NAMALWA (cell line): ENCODE measurements at regions not wholly inside any gene's neighbourhood (a gene's known extent, or its start where the extent isn't known, plus 50 kb on each side); places are given as distances from the start of the nearest gene placed in this dataset.
"Not testable (repeated sequence)": the region's sequence is repeated elsewhere in the genome, so short reads cannot be mapped to it uniquely, and the experiment has no call there.

Experiments used
- DNase-seq: peaks from one replicate; pipeline ENCODE4 v3.0.0-alpha.2; 2015; ENCODE audit warnings: low spot score

DNA sequence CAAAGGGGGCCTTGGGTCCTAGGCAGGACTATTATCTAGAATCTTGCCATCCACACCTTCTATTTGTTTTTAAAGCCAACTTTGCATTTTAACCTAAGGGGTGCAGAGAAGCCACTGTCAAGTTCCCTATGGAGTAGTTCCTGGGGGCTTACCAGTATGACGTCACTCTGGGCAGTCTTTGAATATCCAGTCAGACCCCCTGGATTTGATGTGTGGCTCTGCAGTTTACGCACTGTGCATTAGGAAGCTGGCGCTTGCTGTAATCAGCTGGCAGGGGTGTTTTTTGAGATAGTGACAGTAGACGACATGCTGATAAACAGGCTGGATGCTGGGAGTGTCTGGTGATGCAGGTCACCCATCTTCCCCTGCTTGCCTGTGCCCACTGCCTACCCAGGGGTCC, 892.7 kb upstream of the ZNF722 start:
- no peak for DNase-seq

DNA sequence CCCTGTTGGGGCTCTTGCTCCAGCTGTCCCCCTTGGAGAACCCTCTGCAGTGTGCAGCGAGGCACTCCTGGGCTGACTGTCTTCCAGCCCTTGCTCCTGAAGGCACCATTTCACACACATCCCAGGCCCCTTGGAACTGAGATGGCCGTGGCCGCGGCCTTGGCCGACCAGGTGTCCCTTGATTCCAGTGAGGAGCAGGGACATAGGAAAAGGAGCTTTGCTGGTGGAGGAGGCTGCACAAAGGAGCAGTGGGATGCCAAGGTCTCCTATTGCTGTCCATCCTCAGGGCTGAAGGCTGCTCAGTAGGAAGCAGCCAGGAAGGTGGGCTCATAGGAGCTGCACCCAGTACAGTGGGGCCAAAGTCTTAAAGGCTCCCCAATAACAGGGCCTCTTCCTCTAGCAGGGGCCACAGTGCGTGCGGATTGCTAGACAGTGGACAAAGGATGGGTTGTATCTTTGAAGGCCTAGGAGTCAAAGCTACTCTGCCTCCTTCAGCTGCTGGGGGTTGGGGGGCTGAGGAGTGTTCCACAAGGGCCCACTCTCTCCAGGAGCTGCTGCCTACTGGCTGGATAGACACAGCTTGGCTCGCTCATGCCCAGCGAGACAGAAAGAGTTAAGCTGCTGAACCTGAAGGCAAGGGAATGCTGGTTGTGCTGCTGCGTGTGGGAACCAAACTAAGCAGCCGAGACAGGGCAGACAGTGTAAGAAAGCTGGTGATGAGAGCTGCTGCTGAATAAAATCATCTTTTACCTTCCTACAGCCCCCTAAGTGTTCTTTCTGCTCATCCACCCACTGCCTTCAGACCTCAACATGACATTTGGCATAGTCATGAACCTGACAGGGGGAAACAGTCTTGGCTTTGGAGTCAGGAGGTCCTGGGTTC, 891.9 kb upstream of the ZNF722 start:
- DNase-seq: no peak

DNA sequence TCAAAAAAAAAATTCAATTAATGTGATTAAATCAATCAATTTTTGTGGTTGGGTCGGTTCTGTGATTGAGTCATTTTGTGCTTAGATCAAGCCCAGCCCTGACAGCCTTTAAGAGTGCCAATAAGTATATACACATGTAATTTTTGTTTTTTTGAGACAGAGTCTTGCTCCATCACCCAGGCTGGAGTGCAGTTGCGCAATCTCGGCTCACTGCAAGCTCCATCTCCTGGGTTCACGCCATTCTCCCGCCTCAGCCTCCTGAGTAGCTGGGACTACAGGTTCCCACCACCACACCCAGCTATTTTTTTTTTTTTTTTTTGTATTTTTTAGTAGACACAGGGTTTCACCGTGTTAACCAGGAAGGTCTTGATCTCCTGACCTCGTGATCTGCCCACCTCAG, 887.1 kb upstream of the ZNF722 start:
- not testable (repeated sequence) for DNase-seq

DNA sequence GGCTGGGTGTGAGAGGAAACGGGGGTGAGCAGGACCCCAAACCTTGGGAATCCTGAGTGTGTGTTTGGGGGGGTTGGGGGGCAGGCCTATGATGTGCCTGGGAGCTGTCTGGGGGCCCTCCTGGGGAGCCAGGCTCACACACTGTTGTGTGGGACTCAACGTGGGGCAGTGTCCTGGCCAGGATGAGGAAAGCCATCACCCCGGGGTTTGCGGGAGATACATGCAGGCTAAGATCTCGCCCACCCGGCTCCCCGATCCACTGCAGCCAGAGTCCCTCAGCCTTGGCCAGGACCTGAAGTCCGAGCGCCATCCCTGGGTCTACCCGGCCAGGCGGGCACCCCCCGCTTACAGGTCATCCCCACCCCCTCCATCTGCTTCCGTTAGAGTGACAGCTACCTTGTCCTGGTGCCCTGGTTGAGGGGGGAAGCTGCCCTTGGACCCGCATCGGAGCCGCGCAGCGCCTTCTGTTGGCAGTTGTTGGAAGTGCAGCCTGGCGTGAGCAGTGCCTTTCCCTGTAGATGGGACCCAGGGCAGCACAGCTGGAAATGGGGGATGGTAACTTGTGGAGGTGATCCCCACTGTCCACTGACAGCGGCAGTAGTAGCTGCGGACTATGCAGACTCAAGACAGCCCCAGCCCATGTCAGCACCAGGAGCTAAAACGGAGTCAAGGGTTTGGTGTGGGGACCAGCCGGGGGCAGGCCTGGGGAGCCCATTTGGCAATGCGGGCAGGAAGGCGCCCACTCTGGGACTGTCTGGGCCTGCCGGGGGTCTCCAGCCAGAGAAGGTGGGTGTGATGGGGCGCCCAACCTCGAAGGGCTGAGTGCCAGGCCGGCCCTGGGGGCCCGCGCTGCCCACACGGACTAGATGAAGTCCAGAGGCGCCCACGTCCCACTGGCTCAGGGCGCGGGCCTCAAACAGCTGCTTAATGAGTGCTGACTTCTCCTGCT, 885.6 kb upstream of the ZNF722 start:
- DNase-seq: no peak

DNA sequence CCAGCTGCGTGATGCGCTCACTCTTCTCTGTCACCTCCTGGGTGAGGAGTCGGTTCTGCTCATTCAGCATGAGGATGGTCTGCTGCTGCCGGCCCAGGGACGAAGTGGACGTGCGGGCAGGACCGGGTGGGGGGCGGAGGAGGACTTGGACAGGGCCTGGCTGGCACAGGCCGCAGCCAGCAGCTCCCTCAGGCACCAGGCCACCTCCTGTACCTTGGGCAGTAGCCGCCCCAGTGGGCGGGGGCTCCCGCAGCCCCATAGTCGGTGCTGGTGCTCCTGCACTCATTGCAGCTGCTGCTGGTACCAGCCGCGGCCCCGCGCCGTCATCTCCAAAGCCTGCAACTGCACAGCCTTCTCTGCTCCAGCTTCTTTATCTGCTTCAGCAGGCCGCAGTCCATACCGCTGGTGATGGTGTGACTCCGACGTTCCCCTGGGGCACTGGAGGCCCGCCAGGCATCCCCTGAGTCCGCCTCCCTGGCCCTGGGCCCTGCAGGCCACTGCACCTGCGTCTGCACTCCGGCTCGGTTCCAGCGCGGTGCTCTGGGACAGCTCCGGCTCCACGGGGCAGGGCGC, 884.9 kb upstream of the ZNF722 start:
- no peak for DNase-seq

DNA sequence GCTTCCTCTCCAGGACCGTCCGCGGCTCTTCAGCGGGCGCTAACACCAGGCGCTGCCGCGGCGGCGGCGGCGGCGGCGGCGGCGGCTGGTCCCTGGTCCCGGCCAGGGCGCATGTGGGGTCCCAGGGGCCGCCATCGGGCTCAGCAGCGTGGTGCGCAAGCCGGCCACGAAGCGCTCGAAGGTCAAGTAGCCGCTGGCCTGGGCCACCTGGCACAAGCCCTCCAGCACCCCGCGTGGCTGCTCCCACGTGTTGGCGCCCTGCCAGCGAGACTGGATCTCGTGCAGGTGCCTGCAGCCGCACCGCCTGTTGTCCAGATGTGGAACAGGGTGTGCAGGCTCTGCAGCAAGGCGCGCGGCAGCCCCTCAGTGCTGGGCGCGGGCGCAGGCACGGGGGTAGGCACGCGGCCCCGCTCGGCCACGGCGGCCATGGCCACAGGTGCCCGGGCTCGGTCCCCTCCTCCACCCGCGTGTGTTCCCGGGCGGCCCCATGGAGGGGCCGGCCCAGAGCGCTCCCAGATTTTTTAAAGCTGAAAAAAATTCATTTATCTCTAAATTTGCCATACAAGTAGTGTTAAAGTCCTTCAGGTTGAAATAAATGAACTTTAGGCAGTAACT, 884.2 kb upstream of the ZNF722 start:
- DNase-seq: no peak
